Activated T-cell treated with anti-CD3 and anti-CD28 coated beads for 24 hours (primary cell): ENCODE measurements at regions not wholly inside any gene's neighbourhood (a gene's known extent, or its start where the extent isn't known, plus 50 kb on each side); places are given as distances from the start of the nearest gene placed in this dataset.

Experiments used
- DNase-seq: peaks from one replicate; pipeline ENCODE4 v3.0.0-alpha.2; 2020; ENCODE audit warnings: low read depth

DNA sequence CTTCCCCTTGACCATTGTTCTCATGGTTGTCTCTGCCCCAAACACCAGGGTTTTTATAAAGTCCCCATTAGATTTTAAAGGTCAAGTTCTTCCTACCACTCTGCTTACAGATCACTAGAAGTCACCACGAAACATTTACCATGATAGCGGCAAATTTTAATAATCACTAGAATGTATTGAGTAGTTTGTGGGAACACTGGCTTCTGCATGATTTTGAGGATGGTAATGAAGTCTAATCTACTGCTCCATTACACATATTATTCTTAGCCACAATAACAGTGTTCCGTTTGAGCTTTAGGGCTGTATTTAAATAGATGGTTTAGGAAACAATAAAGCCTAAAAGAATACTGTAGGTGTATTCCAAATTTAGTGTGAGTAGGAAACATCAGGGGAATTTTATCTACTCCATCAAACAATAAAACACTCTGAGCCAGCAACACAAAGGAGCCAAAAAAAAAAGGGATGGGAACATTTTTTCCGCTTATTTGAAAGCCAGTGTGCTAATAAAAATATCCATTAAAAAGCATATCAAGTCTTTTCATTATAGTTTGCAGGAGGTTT, 49.7 kb downstream of the KLF12 start:
- DNase-seq = no peak

DNA sequence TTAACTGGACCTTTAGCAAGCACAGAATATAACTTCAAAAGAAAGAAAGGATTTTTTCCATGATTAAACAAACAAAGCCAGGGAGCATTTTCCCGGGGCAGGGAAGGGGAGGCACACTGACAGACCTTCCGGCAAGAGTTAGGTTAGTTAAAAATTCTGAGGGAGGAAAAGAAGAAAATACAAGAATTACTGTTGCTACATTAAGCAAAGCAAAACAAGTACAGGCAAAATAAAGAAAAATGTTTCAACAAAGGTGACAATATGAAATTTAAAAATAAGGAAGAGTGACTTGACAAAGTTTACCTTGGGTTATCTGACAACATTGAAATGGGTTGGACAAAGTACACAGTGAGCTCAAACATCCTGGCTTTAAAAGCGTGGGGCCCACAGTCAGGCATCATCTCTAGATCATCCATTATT, 51.5 kb downstream of the KLF12 start:
- no peak for DNase-seq

DNA sequence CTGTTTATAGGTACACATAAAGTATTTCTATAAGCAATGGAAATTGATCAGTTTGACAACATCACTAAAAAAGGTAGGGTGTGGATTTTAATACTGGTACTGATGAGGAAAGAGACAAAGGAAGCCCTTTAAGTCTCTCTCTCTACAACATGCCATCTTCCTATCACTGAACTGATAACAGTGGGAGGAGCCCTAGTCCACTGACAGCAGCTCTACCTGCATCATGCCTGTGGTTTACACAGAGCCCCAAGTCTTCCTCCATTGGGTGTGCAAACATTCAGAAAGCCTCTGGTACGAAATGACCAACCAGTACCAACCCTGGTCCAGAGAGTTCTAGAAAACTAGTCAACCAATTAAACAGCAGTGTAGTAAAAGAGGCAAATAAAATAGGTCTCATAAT, 53.4 kb downstream of the KLF12 start:
- no peak for DNase-seq

DNA sequence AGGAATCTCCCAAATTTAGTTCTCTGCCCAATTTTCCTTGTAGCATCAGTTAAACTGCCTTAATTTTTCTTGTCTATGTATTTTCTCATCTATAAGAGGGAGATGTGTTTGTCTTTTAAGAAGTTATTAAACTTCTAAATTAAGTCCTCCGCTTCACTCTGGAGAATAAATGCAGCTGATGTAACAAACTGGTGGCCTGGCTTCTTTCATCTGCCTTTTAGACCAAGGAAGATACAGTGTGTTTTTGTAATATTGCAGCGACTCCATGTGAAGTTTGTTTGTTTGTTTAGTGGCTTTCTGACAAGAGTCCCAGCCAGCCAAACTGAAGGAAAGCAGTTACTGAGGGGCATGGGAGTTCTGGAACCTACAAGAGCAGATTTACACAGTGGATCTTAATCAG, 56.4 kb downstream of the KLF12 start:
- no peak for DNase-seq

DNA sequence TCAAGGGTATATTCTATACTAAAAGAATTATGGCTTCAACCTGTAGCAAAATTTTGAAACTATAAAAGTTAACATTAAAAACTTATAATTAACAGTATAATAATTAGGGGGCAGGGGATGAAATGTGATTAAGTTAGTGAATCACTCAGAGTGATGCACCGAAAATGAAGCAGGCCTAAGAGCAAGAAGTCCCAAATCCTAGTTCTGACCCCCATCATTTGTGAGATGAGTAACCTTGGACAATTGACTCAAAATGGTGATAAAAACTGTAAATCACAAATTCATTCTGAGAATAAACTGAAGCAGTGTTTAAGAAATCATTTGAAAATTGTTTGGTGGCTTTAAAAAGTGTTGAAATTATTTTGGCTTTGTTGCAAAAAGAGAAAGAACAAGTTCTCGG, 56.8 kb downstream of the KLF12 start:
- DNase-seq = no peak

DNA sequence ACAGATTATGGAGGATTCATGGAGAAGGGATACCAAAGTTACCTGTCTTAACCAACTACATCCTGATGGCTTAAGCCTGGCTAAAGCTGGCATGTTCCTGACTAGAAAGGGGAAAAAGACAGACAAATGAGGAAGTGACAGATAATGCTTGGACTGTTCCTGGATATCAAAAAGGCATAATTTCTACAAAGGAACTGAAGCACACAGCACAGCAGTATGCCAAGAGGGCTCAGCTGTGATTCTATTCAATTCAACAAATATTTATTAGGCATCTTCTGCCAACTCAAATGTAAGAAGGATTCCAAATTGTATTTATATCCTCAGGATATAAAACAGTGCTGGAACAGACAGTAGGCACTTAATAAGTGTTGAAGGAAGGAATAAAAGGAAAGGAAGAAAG, 59.5 kb downstream of the KLF12 start:
- DNase-seq = no peak

DNA sequence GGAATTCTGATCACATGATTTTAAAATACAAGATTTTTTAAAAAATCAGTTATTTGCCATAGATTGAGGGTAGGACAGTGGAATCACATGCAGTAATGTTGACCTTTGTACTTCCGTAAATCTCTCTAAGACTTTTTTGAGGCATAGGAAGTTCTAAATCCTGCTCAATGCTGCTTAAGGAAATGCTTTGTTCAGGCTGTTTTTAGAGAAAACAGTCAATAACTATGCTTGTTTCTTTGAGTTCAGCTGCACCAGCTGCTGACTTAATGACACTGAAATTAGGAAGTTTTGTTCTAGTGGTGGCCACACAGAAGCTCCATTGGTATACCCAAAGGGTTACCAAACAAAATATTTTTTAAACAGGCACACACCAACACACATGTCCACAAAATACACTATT, 60.9 kb downstream of the KLF12 start:
- no peak for DNase-seq

DNA sequence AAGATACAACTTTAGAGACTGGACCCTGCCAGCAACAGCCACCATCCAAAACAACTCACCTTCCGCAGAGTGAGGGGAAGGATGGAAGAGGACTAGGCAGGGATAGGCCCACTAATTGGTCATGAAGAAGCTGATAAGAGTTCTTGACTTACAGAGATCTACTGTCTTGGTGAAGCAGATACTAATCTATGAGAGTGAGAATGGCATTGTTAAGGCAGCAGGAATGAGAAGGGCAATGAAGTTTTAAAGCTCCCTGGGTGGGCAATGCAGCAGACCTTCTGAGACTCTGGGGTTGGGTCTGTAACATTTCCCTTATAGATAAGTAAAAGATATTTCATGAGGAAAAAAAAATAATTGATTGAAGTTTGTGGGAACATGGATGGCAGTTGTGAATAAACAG, 63.7 kb downstream of the KLF12 start:
- DNase-seq = no peak

DNA sequence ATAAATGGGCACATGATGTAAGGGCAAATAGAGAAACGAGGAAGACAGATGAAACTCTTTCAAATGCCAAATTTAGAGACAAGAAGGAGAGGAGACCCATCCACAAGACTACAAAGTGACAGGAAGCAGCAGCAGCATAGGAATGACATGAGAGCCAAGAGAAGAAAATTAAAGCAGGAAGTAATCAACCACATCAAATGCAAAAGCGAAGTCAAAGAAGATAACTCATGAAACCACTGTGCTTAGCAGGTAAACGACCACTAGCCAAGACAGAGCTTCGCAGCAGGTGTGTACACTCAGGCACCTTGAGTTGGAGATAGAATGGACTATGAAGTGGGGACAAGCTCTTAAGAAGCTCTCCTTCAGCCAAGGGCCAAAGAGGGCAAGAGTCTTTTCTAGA, 64.1 kb downstream of the KLF12 start:
- no peak for DNase-seq

DNA sequence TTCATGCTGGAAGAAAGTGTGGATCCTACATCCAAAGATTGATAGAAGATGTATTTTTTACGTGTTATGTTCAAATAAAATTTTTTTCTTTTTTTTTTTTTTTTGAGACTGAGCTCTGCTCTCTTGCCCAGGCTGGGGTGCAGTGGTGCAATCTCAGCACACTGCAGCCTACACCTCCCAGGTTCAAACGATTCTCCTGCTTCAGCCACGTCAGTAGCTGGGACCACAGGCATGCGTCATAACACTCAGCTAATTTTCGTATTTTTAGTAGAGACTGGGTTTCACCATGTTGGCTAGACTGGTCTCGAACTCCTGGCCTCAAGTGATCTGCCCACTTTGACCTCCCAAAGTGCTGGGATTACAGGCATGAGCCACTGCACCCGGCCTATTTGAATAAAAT, 65.7 kb downstream of the KLF12 start:
- no peak for DNase-seq

DNA sequence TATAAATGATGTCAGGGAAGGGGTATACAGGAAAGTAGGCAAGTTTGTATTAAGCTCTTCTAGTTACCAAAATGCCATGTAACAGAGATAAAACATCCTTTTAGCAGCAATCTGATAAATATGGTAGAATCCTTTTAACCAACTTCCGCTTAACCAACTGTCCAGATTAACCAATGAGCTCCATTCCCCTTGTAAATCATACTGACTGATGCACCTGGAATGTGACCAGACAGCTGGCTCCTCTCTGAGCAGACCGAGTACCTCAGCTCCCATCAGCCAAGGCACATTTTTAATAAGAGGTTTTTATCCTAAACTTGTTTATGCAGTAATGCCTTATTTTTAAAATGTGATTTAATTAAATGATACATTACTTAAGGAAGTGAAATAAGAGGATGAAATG, 66.4 kb downstream of the KLF12 start:
- no peak for DNase-seq

DNA sequence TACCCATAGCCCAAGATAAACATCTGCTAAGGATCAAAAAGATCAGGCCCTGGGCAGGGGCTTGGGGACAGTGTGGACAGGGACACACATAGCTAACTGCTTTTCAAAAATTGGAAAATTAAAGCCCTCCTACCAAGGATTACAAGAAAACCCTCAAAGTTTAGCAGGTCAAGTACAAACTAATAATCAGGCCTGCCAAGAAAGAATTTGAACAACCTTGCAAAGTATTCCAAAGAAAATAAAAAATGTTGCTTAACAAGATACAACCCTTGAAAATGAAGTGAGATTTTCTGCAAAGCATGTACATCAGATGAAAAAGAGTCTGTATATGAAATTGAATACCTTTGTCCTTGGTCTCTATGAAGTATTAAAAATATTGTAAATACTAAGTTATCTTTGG, 67.3 kb downstream of the KLF12 start:
- no peak for DNase-seq

DNA sequence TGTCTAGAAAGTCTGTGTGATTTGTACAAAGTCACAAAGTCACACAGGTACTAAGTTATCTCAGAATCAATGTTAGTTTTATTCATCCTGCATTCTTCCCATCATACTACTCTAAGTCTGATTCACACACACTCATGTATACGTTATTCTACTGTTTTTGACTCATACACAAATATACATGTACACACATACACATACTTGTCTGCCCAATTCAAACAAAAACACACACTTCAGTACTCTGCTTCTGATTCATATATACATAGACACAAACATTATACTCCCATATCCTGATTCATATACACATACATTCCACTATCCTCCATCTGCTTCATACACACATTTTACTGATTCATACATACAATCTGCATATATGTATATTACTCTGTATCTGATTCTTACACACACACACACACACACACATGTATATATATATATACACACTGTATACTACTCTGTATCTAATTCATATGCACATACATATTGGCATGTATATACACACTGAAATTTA, 69.3 kb downstream of the KLF12 start:
- DNase-seq = no peak

DNA sequence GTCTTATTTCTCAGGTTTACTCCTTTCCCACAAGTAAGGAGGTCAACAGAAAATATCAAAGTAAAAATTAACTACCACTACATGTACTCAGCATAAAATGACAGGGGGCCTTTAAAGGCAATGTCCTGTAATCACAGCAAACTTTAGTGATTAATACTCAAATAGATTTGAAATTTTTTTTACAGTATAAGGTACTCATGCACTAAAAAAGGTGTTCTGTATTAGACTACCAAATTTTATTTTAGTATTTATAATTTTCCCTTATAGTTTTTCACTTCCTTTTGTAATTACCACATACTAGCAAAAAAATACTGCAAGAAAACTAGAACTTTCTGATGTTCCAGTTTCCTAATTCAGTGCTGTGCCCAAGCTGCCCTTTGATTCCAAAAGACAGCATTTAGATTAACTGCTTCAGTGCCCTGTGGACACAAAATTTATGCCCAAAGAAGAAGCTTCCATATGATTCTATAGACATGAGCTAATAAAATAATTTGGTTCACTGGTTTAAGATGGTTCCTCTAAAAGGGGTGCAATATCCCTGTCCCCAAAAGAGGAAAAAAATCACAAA, 70.6 kb downstream of the KLF12 start:
- no peak for DNase-seq

DNA sequence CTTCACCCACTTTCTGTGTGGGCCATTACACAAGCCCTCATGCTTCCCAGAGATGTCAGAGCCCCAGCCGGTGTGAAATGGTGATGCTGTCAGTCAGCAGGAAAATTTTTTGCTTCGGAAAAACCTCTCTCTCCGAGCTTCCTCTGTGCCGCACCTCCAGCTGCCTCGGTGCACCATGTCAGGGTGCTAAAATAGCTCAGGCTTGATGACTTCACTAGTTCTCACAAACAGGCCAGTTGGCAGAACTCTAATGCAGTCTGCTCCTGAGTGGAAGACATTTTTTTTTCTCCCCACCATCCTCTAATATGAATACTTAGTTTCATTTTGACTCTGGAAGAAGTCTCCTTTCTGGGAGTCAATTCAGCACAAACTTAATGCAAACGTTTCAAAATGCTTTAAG, 71.3 kb downstream of the KLF12 start:
- peak; percentile 6 for DNase-seq

DNA sequence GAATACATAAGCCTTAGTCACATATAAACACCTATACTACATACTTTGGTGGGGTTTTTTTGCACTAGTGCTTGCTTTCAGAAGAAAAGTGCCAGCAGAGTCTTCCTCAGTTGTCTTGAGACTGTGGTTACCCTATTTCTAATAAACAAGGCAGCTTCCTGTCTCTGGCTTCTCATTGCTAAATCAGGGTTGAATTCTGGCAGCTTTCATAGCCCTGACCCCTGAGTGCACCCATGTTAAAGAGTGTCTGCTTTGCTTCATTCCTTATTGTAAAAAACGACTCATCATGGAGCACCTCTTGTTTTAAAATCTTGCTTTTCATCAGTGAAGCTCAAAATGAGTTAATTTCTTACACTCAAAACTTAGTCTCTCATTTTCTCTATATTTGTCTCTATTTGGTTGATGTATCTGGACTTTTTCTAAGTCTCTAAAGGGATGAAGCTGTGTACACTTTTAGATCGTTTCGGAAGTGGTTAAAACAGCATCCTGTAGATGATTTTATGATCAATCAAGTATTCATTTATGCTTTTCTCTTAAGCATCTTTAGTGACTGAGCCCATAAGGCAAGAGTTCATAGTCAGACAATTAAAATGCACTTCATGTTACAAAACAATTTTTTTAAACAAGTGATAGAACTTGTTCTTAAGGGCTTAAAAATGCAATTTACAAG, 72.1 kb downstream of the KLF12 start:
- DNase-seq = no peak

DNA sequence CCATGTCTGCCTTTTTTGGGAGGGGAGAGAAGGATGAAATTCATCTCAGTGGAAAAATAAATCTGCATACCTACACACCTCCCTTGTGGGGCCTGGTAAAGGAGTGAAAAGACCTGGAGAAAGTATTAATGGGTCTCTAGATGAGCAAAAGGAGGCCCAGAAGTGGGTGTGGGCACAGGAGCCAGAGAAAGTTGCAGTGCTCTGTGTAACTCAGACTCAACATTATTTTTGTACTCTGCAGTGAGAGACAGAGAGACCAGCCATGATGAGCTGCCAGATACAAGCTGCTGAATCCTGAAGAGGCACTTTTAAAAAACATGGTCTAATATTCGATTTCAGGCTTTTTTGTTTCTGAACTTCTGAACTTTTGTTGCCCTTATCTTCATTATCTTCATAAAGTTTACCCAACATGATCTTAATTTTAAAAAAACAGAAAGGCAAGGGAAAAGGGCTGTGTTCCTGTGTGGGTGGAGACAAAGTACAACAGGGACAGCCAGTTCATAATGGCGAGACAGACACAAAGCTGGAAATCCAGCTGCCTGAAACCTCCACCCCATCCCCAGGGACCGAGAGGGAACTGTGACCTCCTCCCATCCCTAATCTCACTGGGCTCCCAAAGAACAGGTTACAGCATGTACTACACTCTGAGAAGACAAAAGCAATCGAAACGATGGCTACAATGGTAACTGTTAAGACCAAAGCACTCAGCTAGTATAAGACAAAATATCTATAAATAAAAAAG, 77.2 kb downstream of the KLF12 start:
- no peak for DNase-seq

DNA sequence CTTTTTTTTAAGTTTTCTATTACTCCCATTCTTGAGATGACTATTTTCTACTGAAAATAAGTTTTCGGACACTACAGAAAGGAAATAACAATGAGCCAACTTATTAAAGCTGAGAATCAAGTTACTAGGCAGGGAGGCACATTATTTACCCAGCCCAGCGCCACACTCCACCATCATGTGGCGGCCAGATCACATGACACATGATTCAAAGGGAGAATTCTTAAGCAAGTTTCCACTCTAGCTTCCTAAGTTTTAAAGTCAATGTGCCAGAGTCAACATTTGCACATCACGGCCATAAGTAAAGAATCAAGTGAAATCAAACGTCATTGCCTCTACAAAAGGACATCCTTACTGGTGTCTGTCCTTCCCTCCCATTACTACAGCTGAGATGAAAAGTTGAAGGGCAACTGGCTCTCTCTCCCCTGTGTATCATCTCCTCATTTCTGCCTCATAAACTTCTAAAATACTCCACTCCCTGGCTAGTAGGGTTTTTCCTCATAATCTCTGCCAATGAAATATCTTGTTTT, 81.7 kb downstream of the KLF12 start:
- no peak for DNase-seq

DNA sequence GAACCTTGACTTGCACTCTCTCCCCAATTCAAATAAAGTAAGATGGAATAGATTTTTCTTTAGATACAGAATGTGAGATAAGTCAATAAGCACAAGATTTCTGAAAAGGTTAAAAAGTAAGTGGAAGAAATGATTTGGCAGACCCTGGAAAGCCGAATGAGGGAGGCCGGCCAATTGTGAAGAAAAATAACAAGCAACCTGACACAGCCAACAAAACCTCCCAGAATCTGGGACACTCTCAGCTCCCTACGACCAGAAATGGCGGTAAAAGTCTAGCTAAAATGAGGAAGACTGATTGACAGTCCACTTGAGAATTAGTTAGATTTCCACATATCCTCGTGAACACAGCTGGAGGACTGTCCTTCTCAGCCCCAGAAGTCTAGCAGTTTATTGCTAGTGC, 85.4 kb downstream of the KLF12 start:
- DNase-seq = no peak

DNA sequence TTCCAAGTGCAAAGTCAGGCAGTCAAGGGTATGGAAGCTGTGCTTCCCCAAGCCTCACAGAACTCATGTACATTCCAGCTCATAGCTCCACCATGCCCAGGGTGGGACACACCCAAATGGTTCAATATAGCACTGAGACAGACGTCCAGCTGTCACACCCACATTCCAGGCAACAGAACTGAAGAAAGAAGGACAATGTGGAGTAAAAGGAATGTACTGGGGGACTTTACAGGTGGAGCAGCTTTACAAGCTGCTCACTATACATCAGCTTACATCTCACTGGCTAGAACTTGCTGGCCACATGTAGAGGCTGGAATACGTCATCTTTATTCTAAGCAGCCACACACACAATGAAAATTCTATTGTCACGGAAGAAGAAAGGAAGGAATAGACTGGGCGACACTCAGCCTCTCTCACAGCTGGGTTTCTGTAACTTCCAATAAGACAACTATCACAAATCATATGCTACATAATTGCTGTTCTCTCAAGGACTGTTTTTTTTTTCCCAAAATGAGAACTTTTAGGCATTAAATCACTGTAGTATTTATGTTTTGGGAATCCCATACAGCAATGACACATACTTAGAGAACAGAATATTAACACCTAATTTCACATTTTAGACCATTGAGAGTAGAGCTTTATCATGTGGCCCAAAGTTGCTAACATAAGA, 86.1 kb downstream of the KLF12 start:
- DNase-seq = no peak

DNA sequence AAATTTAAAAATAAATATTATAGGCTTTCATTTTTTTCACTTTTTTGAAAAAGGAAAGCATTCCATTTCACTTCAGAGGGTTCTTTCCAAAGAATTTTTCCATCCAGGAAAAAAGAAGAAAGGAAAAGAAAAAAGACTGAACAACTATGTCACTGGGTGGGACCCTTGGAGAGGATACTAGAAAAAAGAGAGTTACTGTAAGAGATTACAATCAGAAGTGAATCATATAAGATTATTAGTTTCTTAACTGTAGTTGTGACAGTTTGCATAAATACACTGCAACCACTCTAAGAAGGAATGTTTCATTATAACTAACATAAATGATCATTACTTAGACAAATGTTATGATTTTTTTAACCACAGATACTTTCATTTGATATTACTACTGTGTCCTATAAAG, 87.8 kb downstream of the KLF12 start:
- DNase-seq = no peak

DNA sequence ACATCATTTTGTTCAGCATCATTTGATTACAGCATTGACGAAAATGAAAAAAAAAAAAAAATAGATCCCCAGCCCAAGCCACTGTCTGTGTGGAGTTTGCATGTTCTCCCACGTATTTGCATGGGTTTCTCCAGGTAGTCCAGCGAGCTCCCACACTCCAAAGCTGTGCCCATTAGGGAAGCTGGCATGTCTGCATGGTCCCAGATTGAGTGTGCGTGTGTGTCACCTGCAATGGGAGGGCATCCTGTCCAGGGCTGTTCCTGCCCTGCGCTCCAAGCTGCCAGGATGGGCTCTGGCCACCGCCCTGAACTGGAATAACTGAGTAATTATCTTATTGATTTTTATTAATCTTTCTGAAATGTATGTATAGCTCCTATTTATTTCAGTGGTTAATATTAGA, 88.6 kb downstream of the KLF12 start:
- DNase-seq = no peak
